ENCODE measurements at regions not wholly inside any gene's neighbourhood (a gene's known extent, or its start where the extent isn't known, plus 50 kb on each side); places are given as distances from the start of the nearest gene placed in this dataset.

DNA sequence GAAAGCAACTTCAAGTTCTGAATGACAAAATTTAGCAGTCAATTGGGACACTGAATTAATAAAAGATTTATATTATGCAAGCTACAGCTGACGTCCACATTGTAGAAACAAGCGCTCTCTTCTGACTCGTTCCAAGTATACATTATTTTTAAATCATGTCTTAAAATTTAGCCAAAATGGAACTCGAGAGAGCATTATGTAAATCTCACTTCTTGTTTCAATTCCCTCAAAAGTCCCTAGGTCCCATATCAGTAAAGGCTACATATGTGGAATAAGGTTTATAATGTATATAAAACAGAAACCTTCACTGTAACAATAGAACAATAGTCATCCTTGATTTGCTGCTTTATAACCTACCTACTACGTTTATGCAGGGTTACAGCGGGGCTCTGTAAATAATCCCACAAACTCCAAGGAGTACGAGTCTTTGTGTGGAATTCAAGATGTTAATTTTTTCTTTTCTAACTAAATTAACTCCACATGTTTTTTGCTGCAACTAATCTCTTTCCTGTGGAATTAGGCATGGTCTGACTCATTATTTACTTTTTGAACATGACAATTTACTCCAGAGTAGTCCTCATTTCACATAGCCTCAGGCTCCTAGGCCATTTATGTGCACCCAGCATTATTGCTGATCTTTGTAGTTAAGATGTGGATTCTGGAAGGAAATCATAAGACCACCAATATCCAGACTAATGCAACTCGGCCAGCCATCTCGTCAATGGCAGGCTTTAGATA is 785.1 kb downstream of the LTN1 start:
- peaks cover 6% of the 10 kb centered on the region; the same call in 1 of the 2 replicates for H3K9me3 ChIP-seq
- H3K4me1 ChIP-seq = peaks cover 13% of the 10 kb centered on the region
- TF ChIP-seq, protein P1, sequence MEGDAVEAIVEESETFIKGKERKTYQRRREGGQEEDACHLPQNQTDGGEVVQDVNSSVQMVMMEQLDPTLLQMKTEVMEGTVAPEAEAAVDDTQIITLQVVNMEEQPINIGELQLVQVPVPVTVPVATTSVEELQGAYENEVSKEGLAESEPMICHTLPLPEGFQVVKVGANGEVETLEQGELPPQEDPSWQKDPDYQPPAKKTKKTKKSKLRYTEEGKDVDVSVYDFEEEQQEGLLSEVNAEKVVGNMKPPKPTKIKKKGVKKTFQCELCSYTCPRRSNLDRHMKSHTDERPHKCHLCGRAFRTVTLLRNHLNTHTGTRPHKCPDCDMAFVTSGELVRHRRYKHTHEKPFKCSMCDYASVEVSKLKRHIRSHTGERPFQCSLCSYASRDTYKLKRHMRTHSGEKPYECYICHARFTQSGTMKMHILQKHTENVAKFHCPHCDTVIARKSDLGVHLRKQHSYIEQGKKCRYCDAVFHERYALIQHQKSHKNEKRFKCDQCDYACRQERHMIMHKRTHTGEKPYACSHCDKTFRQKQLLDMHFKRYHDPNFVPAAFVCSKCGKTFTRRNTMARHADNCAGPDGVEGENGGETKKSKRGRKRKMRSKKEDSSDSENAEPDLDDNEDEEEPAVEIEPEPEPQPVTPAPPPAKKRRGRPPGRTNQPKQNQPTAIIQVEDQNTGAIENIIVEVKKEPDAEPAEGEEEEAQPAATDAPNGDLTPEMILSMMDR (IDR thresholded peaks at IDR 0.05; ENCODE audit: insufficient read depth in 1 of 2, low read depth in 1 of 2, low read length in 1 of 2, severe bottlenecking in 1 of 2, unreplicated experiment in 1 of 2) = no peak
- H3K36me3 Mint-ChIP-seq (ENCODE audit: insufficient read depth, unreplicated experiment) = no peaks in the 10 kb centered on the region
- H3K36me3 ChIP-seq (ENCODE audit: control insufficient read depth, insufficient read depth, low read length) = no peaks in the 10 kb centered on the region
- no peak for DNase-seq
- no peak overlapping the region for H3K27ac Mint-ChIP-seq (ENCODE audit: unreplicated experiment)
- no peak overlapping the region for H3K4me3 Mint-ChIP-seq (ENCODE audit: unreplicated experiment)
- no peaks in the 10 kb centered on the region for H3K27me3 ChIP-seq (replicated peaks; ENCODE audit: control insufficient read depth, insufficient read depth, low read length)
- H3K27me3 Mint-ChIP-seq (ENCODE audit: insufficient read depth, unreplicated experiment) = no peaks in the 10 kb centered on the region
- intact Hi-C loops (cut with micrococcal nuclease; ENCODE audit: unreplicated experiment) = no loop called here
- no TSS peak for BruUV-seq (replicated peaks)
- ChIA-PET CTCF (no interaction called here), POLR2A (no interaction called here)
- no peak overlapping the region for H3K4me3 ChIP-seq (ENCODE audit: low read depth, low read length)
- H3K9me3 Mint-ChIP-seq (ENCODE audit: unreplicated experiment) = peaks cover 7% of the 10 kb centered on the region
- no peaks in the 10 kb centered on the region for H3K4me1 Mint-ChIP-seq (ENCODE audit: low read depth, unreplicated experiment)

GRCh38 chr21:28200726-28201125 is 792.0 kb downstream of the LTN1 start:
- DNase-seq = no peak
- peaks cover 43% of the 10 kb centered on the region for H3K9me3 Mint-ChIP-seq (ENCODE audit: unreplicated experiment)
- intact Hi-C loops (cut with micrococcal nuclease; ENCODE audit: unreplicated experiment) = no loop called here
- no TSS peak for BruUV-seq (replicated peaks)
- H3K27ac Mint-ChIP-seq (ENCODE audit: unreplicated experiment) = no peak overlapping the region
- H3K36me3 Mint-ChIP-seq (ENCODE audit: insufficient read depth, unreplicated experiment) = no peaks in the 10 kb centered on the region
- POLR2A ChIA-PET = no interaction called here
- no peaks in the 10 kb centered on the region for H3K36me3 ChIP-seq (ENCODE audit: control insufficient read depth, insufficient read depth, low read length)
- H3K4me1 ChIP-seq = no peaks in the 10 kb centered on the region
- no peak overlapping the region for H3K4me3 Mint-ChIP-seq (ENCODE audit: unreplicated experiment)
- TF ChIP-seq, protein P1 (IDR thresholded peaks at IDR 0.05; ENCODE audit: insufficient read depth in 1 of 2, low read depth in 1 of 2, low read length in 1 of 2, severe bottlenecking in 1 of 2, unreplicated experiment in 1 of 2) = no peak
- H3K4me1 Mint-ChIP-seq (ENCODE audit: low read depth, unreplicated experiment) = no peaks in the 10 kb centered on the region
- no peaks in the 10 kb centered on the region for H3K27me3 Mint-ChIP-seq (ENCODE audit: insufficient read depth, unreplicated experiment)
- H3K9me3 ChIP-seq = peaks cover 4% of the 10 kb centered on the region; the same call in 1 of the 2 replicates
- no peaks in the 10 kb centered on the region for H3K27me3 ChIP-seq (replicated peaks; ENCODE audit: control insufficient read depth, insufficient read depth, low read length)
- H3K4me3 ChIP-seq (ENCODE audit: low read depth, low read length) = no peak overlapping the region
- CTCF ChIA-PET = no interaction called here

GRCh38 chr21:28196981-28197380 is 795.7 kb downstream of the LTN1 start:
- peaks cover 16% of the 10 kb centered on the region for H3K9me3 ChIP-seq
- no peaks in the 10 kb centered on the region for H3K36me3 Mint-ChIP-seq (ENCODE audit: insufficient read depth, unreplicated experiment)
- no peak overlapping the region for H3K4me3 Mint-ChIP-seq (ENCODE audit: unreplicated experiment)
- H3K4me3 ChIP-seq (ENCODE audit: low read depth, low read length) = no peak overlapping the region
- H3K9me3 Mint-ChIP-seq (ENCODE audit: unreplicated experiment) = peaks cover 58% of the 10 kb centered on the region
- no peak overlapping the region for H3K27ac Mint-ChIP-seq (ENCODE audit: unreplicated experiment)
- intact Hi-C loops (cut with micrococcal nuclease; ENCODE audit: unreplicated experiment) = no loop called here
- POLR2A ChIA-PET = no interaction called here
- no peaks in the 10 kb centered on the region for H3K4me1 Mint-ChIP-seq (ENCODE audit: low read depth, unreplicated experiment)
- no TSS peak for BruUV-seq (replicated peaks)
- TF ChIP-seq, protein P1 (IDR thresholded peaks at IDR 0.05; ENCODE audit: insufficient read depth in 1 of 2, low read depth in 1 of 2, low read length in 1 of 2, severe bottlenecking in 1 of 2, unreplicated experiment in 1 of 2) = no peak
- H3K4me1 ChIP-seq = no peaks in the 10 kb centered on the region
- no peaks in the 10 kb centered on the region for H3K27me3 ChIP-seq (replicated peaks; ENCODE audit: control insufficient read depth, insufficient read depth, low read length)
- H3K27me3 Mint-ChIP-seq (ENCODE audit: insufficient read depth, unreplicated experiment) = no peaks in the 10 kb centered on the region
- CTCF ChIA-PET = no interaction called here
- DNase-seq = no peak
- no peaks in the 10 kb centered on the region for H3K36me3 ChIP-seq (ENCODE audit: control insufficient read depth, insufficient read depth, low read length)

Data from Caco-2 (cell line).